Epidermal melanocyte (primary cell): ENCODE measurements at regions not wholly inside any gene's neighbourhood (a gene's known extent, or its start where the extent isn't known, plus 50 kb on each side); places are given as distances from the start of the nearest gene placed in this dataset.

Experiments
- DNase-seq: peaks from one replicate; pipeline ENCODE4 v3.0.0; 2011; ENCODE audit warnings: low spot score; ENCODE audit not compliant: insufficient read length

- DNase-seq = peak; percentile 92
Observed at GRCh38 chr16:66315210-66315825, 51.2 kb upstream of the CDH5 start.

GRCh38 chr16:66311306-66311705 is 55.2 kb upstream of the CDH5 start:
- DNase-seq = no peak

GRCh38 chr16:66309215-66309807 is 57.2 kb upstream of the CDH5 start:
- DNase-seq = no peak

- DNase-seq = no peak
Observed at GRCh38 chr16:66308096-66308495, 58.4 kb upstream of the CDH5 start.

- no peak for DNase-seq
Observed at GRCh38 chr16:66306366-66307150, 59.9 kb upstream of the CDH5 start.

- DNase-seq = no peak
Observed at GRCh38 chr16:66304961-66305360, 61.5 kb upstream of the CDH5 start.

GRCh38 chr16:66304151-66304550 is 62.3 kb upstream of the CDH5 start:
- DNase-seq = no peak

DNA sequence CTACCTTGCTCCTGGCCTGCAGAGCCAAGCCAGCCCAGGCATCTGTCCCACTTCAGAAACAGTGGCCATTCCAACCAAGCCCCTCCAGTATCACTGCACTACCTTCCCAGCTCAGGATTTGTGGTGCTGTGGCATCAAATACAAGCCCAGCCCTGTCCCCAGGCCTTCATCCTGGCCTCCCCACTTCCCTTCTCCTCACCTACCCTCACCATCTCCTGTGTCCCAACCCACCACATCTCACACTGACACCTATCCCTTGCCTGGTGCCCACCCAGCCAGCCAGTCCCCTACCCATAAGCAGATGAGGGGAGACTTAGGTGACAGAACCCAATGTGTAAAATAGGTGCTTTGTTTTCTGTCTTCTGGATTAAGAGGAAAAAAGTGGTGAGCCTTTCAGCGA is 66.0 kb upstream of the CDH5 start:
- no peak for DNase-seq

GRCh38 chr16:66300037-66300436 is 66.5 kb upstream of the CDH5 start:
- no peak for DNase-seq

- DNase-seq = no peak
Observed at GRCh38 chr16:66299349-66299748, 67.1 kb upstream of the CDH5 start.

GRCh38 chr16:66298571-66299120 is 67.8 kb upstream of the CDH5 start:
- no peak for DNase-seq

DNA sequence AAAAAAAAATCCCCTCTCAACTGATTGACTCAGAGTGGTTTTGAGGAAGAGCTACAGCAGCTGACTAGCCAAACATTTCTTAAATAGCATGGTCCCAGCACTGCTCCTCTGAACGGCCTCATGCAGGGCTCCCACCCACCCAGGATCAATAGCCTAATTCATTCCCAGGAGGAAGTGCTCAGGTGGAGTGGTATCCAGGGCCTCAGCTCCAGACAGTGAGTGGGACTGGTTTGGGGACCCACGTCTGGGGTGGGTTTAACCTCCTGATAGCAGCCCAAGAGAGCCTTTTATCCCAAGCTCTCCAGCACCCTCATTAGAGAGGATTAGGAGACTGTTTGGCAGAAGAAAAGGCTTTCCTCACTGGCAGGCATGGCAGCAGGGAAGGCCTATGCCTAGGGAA is 68.5 kb upstream of the CDH5 start:
- DNase-seq = no peak

GRCh38 chr16:66296591-66296990 is 69.9 kb upstream of the CDH5 start:
- no peak for DNase-seq

DNA sequence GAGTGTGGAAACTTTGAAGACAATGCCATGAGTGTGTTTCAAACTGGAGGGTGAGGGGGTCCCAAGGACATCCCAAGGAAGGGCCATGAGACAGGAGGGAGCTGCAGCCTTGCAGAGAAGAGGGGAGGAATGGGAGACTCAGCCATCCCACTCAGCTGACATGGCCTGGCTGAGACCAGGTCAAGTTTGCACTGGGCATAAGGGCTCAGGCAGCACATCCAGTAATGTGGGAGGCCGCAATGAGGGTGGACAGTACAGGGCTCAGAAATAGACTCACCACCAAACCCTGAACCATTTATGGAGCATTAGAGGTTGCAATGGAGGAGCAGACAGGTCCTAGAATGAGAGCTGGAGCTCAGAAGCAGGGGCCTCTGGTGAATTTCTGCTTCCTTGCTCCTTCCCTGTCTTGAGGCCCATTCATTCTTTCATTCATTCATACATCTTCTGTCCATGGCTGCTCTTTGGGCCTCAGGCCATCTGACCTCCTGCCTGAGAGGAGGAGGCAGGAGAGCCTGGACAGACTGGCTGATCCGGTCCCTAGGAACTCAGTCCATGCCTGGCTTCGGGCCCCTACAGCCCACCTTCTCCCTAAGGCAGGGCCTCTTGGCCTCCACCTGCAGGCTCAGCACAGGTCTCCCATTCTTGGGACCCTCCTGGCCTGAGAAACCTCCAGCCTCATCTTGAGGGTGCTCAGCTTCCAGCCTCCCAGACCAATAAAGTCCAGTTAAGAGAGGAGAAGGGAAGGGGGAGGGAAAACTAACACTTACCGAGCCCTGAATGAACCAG is 70.5 kb upstream of the CDH5 start:
- DNase-seq = no peak

DNA sequence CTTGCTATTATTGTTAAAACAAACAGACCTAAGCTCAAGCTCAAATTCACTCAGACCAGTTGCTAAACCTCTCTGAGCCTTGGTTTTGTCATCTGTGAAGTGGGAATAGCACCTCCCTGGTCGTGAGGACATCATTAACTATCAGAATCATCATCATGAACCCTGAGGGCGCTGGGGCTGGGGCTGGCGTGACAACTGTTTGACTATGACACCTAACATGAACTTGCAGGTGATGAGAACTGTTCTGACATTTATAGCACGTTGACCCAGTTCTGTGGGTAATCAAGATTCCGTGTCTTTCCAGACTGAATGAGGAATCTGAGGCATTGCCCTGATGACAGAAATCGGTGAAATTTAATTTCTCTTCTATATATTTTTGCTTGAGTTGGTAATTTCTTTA is 71.3 kb upstream of the CDH5 start:
- DNase-seq = no peak

GRCh38 chr16:66294507-66294906 is 72.0 kb upstream of the CDH5 start:
- DNase-seq = no peak

DNA sequence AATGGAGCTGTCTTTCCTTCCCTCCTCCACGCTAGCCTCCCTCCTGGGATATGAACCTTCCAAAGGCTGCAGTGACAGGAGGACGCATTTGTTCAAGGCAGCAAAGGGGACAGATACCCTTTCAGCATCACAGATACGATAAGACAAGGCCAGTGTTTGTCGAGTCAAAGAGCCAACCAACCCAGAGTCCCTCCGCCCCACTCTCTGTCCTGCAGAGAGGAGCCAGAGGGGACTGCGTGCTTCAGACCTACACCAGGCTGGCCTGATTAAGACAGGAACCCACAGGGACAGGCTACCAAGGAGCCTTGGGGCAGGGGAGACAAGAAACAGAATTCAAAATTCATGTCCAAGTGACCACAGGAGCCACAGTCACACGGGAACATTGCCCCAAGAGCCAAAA is 72.6 kb upstream of the CDH5 start:
- DNase-seq = no peak

DNA sequence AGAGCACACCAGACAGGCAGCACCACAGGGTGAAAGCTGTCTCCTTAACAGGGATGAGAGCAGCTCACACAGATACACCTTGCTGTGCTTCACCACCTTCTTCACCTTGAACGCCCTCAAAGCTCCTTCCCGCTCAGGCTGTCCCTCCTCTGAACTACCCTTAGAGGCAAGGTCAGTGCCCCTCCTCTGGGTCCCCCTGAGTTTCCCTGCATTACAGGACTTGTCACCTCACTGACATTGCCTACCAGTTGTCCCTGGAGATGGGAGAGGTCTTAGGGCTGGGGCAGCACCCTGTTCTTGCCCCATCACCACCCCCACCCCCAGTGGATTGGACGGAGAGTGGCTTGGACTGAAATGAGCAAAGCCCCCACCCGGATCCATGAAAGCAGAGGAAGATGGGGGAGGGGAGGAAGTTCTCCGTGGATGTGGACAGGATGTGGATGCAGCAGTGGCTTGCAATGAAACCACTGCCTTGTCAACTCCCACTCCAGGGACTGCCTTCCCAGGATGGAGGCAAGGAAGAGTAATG is 73.2 kb upstream of the CDH5 start:
- no peak for DNase-seq

DNA sequence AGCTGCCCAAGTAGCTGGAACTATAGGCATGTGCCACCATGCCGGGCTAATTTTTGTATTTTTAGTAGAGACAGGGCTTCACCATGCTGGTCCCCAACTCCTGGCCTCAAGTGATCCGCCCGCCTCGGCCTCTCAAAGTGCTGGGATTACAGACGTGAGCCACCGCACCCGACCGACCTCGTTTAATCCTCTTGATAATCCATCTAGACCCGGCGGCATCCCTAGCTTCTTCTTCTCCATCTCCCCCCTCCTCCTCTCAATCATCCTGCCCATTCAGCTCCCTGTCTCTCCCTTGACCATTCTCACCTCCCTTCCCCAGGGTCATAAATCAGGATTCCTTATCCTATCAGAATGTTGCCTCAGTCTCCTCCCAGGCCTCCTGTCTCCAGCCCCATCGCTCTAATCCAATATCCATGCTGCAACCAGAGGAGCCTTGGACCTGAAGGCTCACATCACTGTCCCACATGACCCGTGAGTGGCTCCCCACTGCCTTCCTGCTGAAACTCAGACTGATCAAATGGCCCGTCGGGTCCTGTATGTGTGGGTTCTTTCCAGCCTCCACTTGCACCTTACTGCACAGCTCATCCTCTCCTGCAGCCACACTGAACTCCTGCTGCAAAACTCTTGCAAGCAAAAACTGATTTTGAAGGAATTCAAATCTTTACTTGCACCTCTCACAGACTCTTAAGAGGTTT is 74.1 kb upstream of the CDH5 start:
- no peak for DNase-seq

DNA sequence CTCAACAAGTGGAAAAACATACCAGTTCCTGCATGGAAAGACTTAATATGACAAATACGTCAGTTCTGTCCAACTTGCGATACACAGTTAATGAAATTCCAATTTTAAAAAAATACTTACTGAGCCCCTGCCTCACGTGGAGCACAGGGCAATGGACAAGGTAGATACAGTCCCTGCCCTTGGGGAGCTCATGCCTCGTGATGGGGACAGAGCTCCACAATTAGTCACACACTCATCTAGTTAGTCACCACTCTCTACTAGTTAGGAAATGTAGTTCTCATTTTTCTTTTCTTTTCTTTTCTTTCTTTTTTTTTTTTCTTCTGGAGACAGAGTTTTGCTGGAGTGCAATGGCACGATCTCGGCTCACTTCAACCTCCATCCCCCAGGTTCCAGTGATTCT is 74.7 kb upstream of the CDH5 start:
- no peak for DNase-seq

GRCh38 chr16:66290431-66290830 is 76.1 kb upstream of the CDH5 start:
- no peak for DNase-seq
